Liver (tissue), 3 donors: ENCODE measurements at regions not wholly inside any gene's neighbourhood (a gene's known extent, or its start where the extent isn't known, plus 50 kb on each side); places are given as distances from the start of the nearest gene placed in this dataset.

ENCODE experiments used
- EGR1 ChIP-seq, 2 donors: IDR thresholded peaks; 2 replicates each; pipeline ENCODE4 v1.6.1; 2016 to 2018; ENCODE audit warnings: antibody characterized with exemption in 2 of 2, low read depth in 2 of 2
- FOXA1 ChIP-seq: IDR thresholded peaks from 2 replicates; pipeline ENCODE4 v1.6.1; 2016; ENCODE audit warnings: antibody characterized with exemption
- GABPA ChIP-seq, 2 donors: IDR thresholded peaks in 1 of 2; conservative IDR thresholded peaks in 1 of 2; 2 replicates each; pipeline ENCODE4 v1.6.1; 2016; ENCODE audit warnings: antibody characterized with exemption in 2 of 2, mild to moderate bottlenecking in 1 of 2, moderate library complexity in 1 of 2
- HNF4A ChIP-seq, 2 donors: conservative IDR thresholded peaks; 2 replicates each; pipeline ENCODE4 v1.6.1; 2016; ENCODE audit warnings: antibody characterized with exemption in 2 of 2, mild to moderate bottlenecking in 2 of 2
- JUND ChIP-seq, 2 donors: IDR thresholded peaks; 2 replicates each; pipeline ENCODE4 v1.6.1; 2016; ENCODE audit warnings: antibody characterized with exemption in 2 of 2
- RAD21 ChIP-seq, 2 donors: IDR thresholded peaks; 2 replicates each; pipeline ENCODE4 v1.6.1; 2016; ENCODE audit warnings: antibody characterized with exemption in 2 of 2, mild to moderate bottlenecking in 2 of 2
- RXRA ChIP-seq, 2 donors: IDR thresholded peaks; 2 replicates each; pipeline ENCODE4 v1.6.1; 2017 to 2018; ENCODE audit warnings: antibody characterized with exemption in 2 of 2, mild to moderate bottlenecking in 1 of 2
- SP1 ChIP-seq: IDR thresholded peaks from 2 replicates; pipeline ENCODE4 v1.6.1; 2018; ENCODE audit warnings: antibody characterized with exemption, mild to moderate bottlenecking
- TAF1 ChIP-seq: conservative IDR thresholded peaks from 2 replicates; pipeline ENCODE4 v1.6.1; 2016; ENCODE audit warnings: antibody characterized with exemption, mild to moderate bottlenecking
- YY1 ChIP-seq: IDR thresholded peaks from 2 replicates; pipeline ENCODE4 v1.6.1; 2016; ENCODE audit warnings: antibody characterized with exemption, mild to moderate bottlenecking
- TF ChIP-seq, protein P1 (sequence below): fragments of 150-350 bp; IDR thresholded peaks from 2 replicates; pipeline ENCODE4 v1.5.1; 2017; ENCODE audit warnings: improper control_type of control experiment, low read depth, low read length; ENCODE audit not compliant: missing input control
- TF ChIP-seq, protein P2 (sequence below): IDR thresholded peaks from 2 replicates; pipeline ENCODE4 v1.6.1; 2016; ENCODE audit warnings: antibody characterized with exemption
- TF ChIP-seq, protein P3 (sequence below): IDR thresholded peaks from 2 replicates; pipeline ENCODE4 v1.6.1; 2016; ENCODE audit warnings: antibody characterized with exemption
- TF ChIP-seq, protein P4 (sequence below): IDR thresholded peaks from 2 replicates; pipeline ENCODE4 v1.6.1; 2016; ENCODE audit warnings: antibody characterized with exemption, mild to moderate bottlenecking
- donor health status: healthy.
- donor health status: healthy.

DNA sequence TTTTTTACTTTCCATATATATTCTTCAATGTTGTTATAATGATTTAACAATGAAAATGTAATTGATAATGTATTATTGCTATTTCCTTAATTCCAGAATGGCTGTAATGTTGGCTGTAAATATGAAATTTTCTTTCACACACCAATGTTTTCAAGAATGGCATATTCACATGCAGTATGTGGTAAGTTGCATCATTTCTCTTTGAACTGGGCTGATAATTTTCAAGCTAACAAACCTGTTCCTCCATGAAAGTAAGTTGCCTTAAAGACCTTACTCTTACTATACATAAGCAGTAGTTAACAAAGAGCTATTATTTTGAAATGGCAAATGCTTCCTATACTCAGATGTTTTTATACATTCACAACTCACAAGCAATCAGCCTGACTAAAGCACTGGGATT lies 154.5 kb downstream of the TMEM168 start:
- TF ChIP-seq, protein P1, sequence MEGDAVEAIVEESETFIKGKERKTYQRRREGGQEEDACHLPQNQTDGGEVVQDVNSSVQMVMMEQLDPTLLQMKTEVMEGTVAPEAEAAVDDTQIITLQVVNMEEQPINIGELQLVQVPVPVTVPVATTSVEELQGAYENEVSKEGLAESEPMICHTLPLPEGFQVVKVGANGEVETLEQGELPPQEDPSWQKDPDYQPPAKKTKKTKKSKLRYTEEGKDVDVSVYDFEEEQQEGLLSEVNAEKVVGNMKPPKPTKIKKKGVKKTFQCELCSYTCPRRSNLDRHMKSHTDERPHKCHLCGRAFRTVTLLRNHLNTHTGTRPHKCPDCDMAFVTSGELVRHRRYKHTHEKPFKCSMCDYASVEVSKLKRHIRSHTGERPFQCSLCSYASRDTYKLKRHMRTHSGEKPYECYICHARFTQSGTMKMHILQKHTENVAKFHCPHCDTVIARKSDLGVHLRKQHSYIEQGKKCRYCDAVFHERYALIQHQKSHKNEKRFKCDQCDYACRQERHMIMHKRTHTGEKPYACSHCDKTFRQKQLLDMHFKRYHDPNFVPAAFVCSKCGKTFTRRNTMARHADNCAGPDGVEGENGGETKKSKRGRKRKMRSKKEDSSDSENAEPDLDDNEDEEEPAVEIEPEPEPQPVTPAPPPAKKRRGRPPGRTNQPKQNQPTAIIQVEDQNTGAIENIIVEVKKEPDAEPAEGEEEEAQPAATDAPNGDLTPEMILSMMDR, result no peak
- TF ChIP-seq YY1 (no peak), RAD21 (IDR thresholded peaks at IDR 0.05) (no peak), GABPA (IDR thresholded peaks at IDR 0.05 in 1 of 2, conservative IDR thresholded peaks at IDR 0.05 in 1 of 2) (no peak), TAF1 (no peak), SP1 (no peak), JUND (IDR thresholded peaks at IDR 0.05) (no peak), HNF4A (conservative IDR thresholded peaks at IDR 0.05) (no peak), RXRA (IDR thresholded peaks at IDR 0.05) (no peak), EGR1 (IDR thresholded peaks at IDR 0.05; ENCODE audit: low read depth in 2 of 2) (no peak), FOXA1 (no peak)
- TF ChIP-seq, protein P2, sequence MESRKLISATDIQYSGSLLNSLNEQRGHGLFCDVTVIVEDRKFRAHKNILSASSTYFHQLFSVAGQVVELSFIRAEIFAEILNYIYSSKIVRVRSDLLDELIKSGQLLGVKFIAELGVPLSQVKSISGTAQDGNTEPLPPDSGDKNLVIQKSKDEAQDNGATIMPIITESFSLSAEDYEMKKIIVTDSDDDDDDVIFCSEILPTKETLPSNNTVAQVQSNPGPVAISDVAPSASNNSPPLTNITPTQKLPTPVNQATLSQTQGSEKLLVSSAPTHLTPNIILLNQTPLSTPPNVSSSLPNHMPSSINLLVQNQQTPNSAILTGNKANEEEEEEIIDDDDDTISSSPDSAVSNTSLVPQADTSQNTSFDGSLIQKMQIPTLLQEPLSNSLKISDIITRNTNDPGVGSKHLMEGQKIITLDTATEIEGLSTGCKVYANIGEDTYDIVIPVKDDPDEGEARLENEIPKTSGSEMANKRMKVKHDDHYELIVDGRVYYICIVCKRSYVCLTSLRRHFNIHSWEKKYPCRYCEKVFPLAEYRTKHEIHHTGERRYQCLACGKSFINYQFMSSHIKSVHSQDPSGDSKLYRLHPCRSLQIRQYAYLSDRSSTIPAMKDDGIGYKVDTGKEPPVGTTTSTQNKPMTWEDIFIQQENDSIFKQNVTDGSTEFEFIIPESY, result no peak
- TF ChIP-seq, protein P3, sequence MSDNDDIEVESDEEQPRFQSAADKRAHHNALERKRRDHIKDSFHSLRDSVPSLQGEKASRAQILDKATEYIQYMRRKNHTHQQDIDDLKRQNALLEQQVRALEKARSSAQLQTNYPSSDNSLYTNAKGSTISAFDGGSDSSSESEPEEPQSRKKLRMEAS, result no peak
- TF ChIP-seq, protein P4, sequence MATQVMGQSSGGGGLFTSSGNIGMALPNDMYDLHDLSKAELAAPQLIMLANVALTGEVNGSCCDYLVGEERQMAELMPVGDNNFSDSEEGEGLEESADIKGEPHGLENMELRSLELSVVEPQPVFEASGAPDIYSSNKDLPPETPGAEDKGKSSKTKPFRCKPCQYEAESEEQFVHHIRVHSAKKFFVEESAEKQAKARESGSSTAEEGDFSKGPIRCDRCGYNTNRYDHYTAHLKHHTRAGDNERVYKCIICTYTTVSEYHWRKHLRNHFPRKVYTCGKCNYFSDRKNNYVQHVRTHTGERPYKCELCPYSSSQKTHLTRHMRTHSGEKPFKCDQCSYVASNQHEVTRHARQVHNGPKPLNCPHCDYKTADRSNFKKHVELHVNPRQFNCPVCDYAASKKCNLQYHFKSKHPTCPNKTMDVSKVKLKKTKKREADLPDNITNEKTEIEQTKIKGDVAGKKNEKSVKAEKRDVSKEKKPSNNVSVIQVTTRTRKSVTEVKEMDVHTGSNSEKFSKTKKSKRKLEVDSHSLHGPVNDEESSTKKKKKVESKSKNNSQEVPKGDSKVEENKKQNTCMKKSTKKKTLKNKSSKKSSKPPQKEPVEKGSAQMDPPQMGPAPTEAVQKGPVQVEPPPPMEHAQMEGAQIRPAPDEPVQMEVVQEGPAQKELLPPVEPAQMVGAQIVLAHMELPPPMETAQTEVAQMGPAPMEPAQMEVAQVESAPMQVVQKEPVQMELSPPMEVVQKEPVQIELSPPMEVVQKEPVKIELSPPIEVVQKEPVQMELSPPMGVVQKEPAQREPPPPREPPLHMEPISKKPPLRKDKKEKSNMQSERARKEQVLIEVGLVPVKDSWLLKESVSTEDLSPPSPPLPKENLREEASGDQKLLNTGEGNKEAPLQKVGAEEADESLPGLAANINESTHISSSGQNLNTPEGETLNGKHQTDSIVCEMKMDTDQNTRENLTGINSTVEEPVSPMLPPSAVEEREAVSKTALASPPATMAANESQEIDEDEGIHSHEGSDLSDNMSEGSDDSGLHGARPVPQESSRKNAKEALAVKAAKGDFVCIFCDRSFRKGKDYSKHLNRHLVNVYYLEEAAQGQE, result no peak
